ENCODE measurements at regions not wholly inside any gene's neighbourhood (a gene's known extent, or its start where the extent isn't known, plus 50 kb on each side); places are given as distances from the start of the nearest gene placed in this dataset.

- TF ChIP-seq CTCF (conservative IDR thresholded peaks at IDR 0.05 in 1 of 2, IDR thresholded peaks at IDR 0.05 in 1 of 2; ENCODE audit: low read depth in 1 of 2, low read length in 2 of 2), result no peak
- no peak for TF ChIP-seq EZH2 (IDR thresholded peaks at IDR 0.05; ENCODE audit: low read length, missing control alignments)
Observed at GRCh38 chr20:56111961-56112730, 106.8 kb upstream of the CBLN4 start.
